ENCODE measurements at regions not wholly inside any gene's neighbourhood (a gene's known extent, or its start where the extent isn't known, plus 50 kb on each side); places are given as distances from the start of the nearest gene placed in this dataset.

DNA sequence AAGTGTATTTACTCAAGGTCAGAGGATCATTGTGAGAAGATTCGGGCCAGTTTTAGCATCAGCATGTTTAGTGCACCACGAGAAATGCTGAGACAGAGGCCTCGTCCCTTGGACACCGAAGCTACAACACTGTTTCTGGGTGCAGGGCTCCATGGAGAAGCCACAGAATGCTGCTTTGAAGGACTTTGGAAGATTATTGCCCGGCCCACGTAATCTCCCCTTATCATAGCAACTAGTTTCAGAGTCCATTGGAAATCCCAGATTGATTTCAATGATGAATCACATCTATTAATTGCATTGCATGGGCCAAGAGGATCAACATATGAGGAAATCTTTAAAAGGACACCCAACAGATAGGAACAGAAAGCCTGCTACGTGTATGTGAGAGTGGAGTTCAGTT lies 156.0 kb downstream of the MAF start:
- no peak for DNase-seq (ENCODE audit: low read depth, low spot score)

DNA sequence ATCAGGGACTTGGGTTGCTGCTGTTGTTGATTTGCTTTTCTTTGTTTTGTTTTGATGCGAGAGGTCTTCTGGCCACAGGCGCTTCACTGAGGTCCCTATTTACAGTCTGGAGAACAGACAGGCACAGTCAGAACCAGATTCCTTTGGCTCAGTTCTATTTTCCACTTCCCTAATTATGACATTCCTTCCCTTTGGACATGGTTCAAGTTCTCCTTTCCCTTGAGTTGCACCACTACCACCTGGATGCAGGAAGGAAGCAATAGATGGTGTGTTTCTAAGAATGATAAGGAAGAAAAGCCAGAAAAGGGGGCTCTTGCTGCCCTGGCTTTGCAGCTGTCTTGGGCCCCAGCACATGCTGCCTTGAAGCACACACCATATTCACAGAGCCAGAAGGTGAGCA lies 160.6 kb downstream of the MAF start:
- no peak for DNase-seq (ENCODE audit: low read depth, low spot score)

DNA sequence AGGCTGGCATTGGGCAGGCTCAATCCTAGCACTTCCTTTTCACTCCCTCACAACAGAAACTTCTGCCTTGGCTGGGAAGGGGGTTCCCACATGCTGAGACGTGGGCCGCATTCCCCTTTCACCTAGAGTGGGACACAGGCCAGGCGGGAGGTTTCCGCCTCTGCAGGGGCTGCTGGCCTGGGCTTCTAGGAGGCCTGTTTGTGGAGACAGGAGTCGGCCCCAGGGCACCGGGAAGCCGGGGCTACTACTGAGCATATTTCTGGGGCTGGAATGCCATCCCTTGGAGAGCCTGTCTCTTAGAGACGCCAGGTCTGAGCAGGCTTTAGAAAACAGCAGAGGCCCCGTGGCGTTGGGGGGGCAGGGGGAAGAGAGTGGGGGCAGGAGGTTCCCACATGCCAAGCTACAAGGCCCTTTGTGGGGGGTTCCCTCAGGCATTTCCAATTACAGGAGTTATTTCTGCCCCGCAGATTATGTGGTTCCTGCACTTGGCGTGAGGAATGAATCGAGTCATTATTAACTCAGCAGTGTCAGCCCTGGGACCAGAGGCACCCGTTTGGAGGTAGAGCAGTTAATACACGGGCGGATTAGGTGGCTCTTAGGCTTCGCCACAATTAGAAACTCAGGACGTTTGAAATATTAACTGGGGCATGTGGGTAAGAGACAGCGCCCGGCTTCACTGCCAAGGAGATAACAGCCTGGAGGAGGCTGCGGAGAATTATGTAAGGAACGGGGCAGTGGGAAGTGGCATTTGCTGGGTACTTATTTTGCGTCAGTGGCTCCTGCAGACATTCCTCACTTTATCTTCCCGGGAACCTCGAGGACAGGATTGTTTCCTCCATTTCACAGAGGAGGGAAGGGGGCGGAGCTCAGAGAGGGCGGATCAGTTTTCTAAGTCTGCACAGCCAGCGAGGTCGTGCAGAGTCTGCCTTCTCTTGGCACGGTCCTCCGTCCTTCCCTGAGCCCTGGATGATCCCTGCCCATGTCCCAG lies 162.5 kb downstream of the MAF start:
- no peak for DNase-seq (ENCODE audit: low read depth, low spot score)

DNA sequence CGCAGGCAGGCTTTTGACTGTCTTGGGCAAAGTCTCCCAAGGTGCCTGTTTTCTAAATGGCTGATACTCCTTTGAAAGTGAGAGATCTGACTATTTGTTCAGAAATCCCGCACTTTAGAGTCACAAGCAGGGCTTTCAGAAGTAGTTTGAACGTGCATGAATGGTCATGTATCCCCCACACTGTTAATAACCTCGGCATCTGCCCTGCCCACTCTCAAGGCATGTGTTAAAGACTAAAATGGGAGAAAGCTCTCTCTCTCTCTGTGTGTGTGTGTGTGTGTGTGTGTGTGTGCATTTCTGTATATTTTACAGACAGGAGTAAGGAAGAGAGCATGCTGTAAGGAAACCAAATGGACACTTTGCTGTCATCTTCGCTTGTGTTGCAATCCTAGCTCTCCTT lies 163.7 kb downstream of the MAF start:
- no peak for DNase-seq (ENCODE audit: low read depth, low spot score)

DNA sequence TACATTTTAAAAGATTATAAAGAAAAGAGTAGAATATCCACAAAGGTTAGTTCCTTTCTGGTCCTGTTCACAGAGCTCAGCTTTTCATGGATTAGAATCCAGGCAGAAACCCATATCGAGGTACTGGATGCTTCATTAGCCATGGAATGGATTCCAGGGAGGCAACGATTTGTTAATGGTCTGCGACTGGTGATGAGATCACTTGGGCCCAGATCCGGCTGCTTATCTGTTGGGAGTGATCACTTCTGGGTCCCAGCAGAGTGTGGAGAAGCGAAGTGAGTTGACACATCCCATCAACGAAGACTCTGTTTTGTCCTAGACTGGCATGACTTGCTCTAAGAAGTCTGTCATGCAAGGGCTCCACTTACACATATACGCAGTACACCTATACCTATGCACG lies 165.8 kb downstream of the MAF start:
- no peak for DNase-seq (ENCODE audit: low read depth, low spot score)

DNA sequence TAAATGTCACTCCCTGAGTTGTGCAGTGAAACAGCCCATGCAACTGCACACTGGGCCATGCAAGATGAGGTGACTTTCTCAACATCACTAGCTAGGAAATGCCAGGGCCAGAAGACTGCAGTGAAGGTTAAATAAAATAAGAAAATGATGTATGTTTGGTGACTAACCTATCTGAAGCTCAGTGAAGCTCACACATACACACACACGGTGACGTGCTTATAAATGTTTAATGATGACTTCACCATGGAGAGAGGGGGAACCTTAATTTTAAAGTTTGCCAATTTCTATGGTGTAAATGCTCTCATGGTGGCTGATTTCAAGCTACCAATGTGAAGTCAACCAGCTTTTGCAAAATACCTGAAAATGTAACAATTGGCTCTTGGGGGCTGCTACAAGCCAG lies 166.4 kb downstream of the MAF start:
- DNase-seq (ENCODE audit: low read depth, low spot score), result no peak

DNA sequence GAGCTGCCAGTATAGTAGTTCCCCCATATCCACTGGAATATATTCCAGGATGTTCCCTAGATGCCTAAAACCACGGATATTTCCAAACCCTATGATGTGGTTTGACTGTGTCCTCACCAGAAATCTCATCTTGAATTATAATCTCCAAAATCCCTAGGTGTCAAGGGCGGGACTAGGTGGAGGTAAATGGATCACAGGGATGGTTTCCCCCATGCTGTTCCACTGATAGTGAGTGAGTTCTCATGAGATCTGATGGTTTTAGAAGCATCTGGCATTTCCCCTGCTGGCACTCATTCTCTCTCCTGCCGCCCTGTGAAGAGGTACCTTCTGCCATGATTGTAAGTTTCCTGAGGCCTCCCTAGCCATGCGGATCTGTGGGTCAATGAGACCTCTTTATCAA lies 168.6 kb downstream of the MAF start:
- no peak for DNase-seq (ENCODE audit: low read depth, low spot score)

DNA sequence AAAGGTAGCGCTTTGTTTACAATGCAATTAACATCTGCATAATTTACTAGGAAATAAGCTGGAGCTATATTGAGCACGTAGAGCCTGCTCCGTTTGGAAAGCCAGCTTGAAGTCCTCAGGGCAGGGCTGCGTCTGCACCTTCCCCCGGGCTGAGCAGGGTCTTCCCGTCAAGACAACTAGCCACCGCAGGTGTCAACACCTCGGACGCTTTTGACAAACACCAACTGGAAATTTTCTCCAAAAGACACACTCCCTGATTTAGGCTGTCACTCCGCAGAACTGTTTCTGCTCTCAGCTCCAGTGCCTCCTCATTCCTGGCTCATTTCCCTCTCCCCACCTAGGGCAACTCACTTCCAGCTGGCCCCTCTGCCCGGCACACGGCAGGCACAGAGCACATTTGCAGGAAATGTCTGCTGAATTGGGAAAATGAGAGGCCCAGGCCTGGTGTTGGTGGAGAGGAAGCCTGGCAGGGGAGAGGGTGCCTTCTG lies 170.3 kb downstream of the MAF start:
- DNase-seq (ENCODE audit: low read depth, low spot score), result no peak

DNA sequence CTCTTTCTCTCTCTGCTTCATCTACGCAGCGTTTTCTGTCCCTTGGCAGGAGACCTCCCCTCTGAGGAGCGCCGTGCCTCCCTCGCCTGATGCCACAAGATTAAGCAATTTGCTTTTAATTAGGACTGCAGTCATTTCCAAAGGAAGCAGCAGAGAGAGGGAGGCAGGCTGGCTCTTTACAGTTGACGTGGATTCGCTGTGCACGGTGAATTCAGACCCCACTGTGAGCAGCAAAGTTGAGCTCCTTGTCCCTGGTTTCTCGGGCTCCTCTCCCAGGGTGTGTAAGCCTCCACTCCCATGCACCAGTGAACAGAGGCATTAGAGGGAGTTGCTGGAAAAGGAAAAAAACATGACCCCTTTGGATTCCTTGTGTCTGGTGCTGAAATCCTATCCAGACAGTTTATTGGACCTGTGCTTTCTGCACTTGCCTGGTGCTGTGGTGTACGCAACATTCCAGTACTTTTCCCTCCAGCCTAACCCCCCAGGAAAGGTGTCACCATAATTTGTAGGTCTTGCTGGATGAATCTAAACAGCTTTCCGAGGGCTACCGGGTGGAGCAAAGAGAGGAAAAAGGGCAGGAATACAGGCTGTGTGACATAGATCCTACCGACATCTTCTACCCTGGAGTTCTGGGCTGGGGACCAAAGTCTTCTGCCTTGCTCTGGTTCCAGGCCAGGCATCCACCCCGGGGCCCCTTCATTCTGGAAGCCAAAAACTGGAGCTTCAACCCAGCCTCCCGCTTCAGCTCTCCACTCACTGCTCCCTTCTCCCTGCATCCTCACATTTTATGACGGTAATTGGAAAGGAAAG lies 171.0 kb downstream of the MAF start:
- no peak for DNase-seq (ENCODE audit: low read depth, low spot score)

DNA sequence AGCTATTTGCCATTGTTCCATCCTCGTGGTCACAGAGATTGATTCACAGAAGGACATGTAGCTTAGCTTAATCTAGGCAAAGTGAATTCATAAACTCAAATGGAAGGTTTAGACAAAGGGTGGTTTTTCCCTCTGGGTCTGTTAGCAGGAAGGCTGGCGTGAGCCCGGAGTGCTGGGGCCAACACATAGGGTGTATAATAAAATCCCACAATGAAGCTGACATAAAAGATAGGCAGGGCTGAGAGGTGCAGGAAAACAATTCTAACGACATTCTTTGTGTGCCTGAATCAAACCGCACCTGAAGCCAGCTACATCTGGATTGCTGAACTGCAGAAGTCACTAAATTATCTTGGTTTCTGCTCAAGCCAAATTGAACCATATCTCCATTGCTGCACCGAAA lies 173.9 kb downstream of the MAF start:
- DNase-seq (ENCODE audit: low read depth, low spot score), result no peak

DNA sequence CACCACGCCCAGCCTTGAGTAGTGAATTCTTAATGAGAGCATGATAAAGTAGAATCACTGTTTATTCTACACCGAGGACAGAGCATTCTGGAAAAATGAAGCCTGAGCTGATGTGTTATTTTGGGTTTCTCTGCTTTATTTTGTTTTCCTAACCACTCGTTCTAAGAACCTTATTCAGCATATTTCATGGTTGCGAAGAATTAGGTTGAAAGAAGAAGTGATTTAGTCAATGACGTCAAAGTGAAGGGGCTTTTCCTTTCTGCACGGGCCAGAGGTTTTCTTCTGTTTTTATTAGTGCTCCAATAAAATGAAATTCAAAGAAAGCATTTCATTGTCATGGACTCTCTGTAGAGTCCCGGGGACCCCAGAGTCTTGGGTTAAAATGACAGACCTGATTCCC lies 178.5 kb downstream of the MAF start:
- DNase-seq (ENCODE audit: low read depth, low spot score), result no peak

DNA sequence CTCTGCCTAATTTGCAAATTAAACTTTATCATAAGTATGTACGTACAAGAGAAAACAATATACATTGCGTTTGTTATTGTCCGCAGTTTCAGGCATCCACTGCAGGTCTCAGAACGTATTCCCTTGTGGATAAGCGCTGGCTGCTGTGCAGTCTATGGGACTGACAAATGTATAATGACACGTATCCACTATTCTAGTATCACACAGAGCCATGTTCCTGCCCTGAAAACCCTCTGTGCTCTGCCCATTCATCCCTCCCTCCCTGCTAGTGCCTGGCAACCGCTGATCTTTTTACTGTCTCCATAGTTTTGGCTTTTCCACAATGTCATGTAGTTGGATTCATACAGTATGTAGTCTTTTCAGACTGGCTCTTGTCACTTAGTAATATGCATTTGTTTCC lies 179.4 kb downstream of the MAF start:
- DNase-seq (ENCODE audit: low read depth, low spot score), result no peak

DNA sequence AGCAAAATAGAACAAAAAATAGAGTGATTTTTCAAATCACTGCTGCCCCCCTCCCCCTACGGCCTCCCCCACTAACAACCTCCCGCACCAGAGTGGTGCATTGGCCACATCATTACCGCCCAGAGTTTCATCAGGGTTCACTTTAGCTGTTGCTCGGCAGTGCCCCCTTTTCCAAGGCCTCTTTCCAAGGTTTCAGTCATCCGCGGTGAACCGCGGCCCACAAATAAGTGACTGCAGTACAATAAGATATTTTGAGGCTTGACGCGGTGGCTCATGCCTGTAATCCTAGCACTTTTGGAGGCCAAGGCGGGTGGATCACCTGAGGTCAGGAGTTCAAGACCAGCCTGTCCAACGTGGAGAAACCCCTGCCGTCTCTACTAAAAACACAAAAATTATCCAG lies 180.0 kb downstream of the MAF start:
- DNase-seq (ENCODE audit: low read depth, low spot score), result no peak

DNA sequence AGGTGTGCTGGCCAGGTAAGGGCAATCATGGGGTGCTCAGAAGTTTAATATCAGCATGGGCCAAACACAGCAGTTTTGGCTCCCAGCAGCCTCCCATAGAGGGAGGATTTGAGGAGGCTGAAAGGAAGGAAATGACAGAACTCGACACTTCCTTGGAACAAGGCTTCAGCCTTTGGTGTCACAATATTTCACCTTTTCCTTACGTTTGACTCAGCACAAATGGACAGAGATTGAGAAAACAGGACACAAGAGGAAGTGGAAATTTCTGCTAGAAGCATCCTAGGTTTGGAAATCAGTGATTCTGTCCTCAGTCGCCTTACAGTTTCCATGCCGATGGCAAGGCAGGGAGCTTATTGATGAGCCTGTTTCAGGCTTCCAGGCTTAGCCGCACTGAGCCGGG lies 181.4 kb downstream of the MAF start:
- no peak for DNase-seq (ENCODE audit: low read depth, low spot score)

DNA sequence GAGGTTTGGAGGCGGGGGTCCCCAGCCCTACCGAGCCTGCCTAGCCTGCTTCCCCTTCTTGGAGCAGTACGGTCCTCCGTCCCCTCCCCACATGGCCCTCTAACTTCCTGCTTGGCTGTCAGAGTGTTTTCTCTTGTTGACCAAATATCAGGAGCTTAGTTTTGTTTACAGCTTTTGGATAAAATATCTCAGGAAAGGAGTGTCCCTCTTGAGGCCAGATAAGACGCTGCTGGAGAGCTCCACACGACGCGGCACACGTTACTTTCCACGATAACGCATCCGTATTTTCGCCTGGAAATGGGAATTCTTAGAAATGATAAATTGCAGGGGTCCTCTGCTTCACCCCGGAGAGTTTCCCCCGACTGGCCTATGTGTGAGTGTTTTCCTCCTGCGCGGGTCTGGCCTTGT lies 182.9 kb downstream of the MAF start:
- no peak for DNase-seq (ENCODE audit: low read depth, low spot score)

DNA sequence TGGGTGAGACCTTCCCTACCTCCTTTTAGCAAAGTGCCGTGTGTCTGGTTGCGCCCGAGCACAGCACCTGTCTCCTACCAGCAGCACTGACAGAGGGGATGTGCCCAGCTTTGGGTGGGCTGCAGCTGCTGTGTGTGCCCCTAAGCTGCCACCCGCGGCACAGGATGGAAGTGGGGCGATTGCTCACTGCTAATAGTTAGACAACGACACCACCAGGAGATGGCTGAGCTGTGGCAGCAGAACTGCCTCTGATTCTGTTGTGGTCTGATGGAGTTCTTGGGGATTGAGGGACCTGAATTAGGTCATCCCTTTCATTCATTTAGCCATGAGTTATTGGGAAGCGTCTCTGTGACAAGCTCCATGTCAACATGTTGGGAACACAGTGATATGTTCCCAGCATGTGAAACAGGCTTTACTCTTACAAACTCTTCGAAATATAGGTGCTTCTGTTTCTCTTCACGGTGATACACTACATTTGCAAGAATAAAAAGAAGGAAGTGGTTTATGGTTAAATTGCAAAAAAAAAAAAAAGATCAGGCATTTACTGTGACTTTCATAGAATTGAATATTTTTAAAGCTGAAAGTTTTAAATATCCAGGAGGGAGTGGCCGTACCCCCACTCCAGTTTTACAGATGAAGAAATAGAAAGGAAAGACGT lies 184.4 kb downstream of the MAF start:
- no peak for DNase-seq (ENCODE audit: low read depth, low spot score)

DNA sequence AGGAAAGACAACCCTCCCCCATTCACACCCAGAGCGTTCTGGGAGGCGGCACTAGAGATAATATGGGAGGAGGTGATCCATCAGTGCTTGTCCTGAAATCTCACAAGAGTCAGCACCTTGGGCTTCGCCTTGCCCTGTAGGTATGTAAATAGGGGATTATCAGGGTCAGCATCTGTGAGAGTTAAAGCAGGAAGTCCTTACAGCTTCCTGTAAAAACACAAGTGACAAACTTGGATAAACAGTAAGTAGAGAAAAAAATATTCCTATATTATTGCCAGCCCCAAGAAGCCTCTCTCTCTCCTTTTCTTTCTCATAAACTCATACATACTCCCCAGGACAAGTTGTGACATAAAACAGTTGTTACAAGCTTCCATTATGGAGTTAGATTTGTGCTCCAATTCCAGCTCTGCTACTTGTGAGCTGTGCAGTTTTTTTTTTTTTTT lies 187.7 kb downstream of the MAF start:
- DNase-seq (ENCODE audit: low read depth, low spot score), result no peak

DNA sequence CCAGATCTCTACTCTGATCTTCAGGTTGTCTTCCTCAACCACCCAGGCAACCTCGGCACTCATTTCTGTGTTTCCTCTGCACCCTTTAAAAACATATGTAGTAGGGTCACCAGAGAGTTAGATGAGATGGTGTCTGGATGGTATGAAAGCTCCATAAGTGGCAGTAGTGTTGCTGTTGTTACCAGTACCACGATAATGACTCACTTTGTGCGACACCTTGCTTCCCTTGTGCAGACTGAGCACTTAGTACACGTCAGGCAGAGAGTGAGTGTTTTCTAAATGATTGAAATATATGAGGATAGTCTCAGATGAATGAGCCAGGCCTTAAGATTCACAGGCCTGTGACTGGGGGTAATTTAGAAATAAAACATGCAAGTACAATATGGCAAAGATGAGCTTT lies 188.7 kb downstream of the MAF start:
- DNase-seq (ENCODE audit: low read depth, low spot score), result no peak

DNA sequence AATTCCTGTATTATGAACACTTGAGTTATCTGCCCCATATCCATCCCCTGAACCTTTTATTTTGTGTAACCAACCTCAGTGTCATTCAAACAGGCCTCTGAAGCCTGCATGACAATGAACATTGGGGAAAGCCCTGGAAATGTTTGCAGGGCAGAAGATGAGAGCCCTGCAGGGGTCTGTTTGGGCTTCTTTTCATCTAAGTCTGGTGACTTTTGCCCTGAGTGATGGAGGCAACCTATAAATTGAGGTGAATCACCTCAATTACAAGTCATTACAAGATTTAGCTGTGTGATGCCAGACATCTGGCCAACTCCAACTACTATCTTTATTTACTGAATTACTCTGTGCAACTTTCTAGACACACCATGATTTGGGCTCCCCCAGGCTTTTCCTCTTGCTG lies 189.2 kb downstream of the MAF start:
- no peak for DNase-seq (ENCODE audit: low read depth, low spot score)

DNA sequence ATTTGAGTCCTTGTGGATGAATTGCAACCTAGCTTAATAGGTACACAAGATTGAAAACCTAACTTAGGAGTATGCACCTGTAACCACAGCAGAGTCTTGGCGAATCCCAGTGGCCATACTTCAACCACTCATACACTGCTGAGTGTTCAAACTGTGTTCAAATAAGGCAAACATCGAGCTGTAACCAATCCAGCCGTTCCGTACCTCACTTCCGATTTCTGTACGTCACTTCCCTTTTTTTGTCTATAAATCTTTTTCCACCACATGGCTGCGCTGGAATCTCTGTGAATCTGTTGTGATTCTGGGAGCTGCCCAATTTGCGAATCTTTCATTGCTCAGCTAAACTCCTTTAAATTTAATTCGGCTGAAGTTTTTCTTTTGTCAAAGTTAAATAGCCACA lies 190.6 kb downstream of the MAF start:
- no peak for DNase-seq (ENCODE audit: low read depth, low spot score)

DNA sequence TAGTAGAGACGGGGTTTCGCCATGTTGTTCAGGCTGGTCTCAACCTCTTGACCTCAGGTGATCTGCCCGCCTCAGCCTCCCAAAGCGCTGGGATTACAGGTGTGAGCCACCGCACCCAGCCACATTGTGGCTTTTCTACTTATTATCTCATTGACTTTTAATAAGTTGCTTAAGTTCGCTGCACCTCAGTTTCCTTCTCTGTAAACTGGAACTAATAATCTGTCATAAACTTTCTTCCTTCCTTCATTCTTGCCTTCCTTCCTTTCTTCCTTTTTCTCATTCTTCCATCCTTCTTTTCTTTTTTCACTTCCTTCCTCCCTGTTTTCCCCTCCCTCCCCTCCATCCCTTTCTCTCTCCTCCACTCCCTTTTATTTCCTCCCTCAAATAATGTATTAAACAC lies 192.2 kb downstream of the MAF start:
- DNase-seq (ENCODE audit: low read depth, low spot score), result no peak

DNA sequence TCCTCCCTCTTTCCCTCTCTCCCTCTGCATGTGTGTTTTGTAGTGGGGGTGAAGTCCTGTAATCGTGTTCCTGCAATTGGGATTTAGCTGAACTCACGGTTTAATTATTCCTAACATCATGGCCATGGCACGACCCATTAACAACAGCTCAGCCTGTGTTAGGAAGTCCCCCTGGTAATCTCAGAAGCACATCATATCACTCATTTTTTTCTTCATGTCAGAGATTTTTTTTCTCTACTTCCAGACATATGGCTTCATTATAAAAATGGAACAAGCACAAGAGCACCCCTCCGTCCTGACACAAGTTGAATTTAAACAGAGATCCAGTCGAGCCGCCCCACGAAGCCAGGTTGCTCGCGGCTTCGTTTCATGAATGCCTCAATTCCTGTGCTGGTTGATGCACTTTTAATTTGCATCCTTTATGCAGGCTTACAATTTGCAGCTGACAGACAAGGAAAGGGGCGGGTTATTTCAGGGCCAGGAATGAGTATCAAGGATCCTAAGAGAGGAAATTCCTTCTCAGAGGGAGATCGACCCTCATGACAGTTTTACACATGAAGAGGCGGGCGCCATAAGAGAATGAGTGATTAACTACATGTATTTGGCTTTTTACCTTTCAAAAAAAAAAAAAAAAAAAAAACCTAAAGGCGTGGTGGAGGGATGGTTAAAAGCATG lies 192.9 kb downstream of the MAF start:
- no peak for DNase-seq (ENCODE audit: low read depth, low spot score)
